RWPE2 (cell line): ENCODE measurements at regions not wholly inside any gene's neighbourhood (a gene's known extent, or its start where the extent isn't known, plus 50 kb on each side); places are given as distances from the start of the nearest gene placed in this dataset.
"Not testable (repeated sequence)": the region's sequence is repeated elsewhere in the genome, so short reads cannot be mapped to it uniquely, and the experiment has no call there.

Experiments used
- ATAC-seq: fragments of 200-7000 bp; cut with Tn5 transposase; 3 replicates; pipeline ENCODE4 v1.9.1; 2021; ENCODE audit warnings: low read depth
- DNase-seq: peaks from one replicate; pipeline ENCODE4 v3.0.0-alpha.2; 2020; ENCODE audit warnings: low spot score
- H3K27ac ChIP-seq: fragments of 450-650 bp; 2 replicates; pipeline ENCODE4 v1.5.1; 2017; ENCODE audit warnings: mild to moderate bottlenecking; ENCODE audit not compliant: poor library complexity, severe bottlenecking
- H3K27me3 ChIP-seq: fragments of 250-450 bp; sonication (Bioruptor Pico); 2 replicates; pipeline ENCODE4 v1.5.1; 2021; ENCODE audit warnings: mild to moderate bottlenecking, moderate library complexity; ENCODE audit not compliant: insufficient read depth, poor library complexity, severe bottlenecking
- H3K36me3 ChIP-seq: fragments of 250-450 bp; sonication (Bioruptor Pico); 2 replicates; pipeline ENCODE4 v1.5.1; 2020; ENCODE audit warnings: low read depth, mild to moderate bottlenecking, moderate library complexity
- H3K4me1 ChIP-seq: fragments of 250-450 bp; sonication (Bioruptor Pico); 2 replicates; pipeline ENCODE4 v1.5.1; 2021; ENCODE audit warnings: mild to moderate bottlenecking, moderate library complexity; ENCODE audit not compliant: insufficient read depth, poor library complexity, severe bottlenecking
- H3K4me3 ChIP-seq: fragments of 250-450 bp; sonication (Bioruptor Pico); 2 replicates; pipeline ENCODE4 v1.5.1; 2021; ENCODE audit warnings: mild to moderate bottlenecking, moderate library complexity; ENCODE audit not compliant: severe bottlenecking
- H3K9me3 ChIP-seq: fragments of 250-450 bp; sonication (Bioruptor Pico); 2 replicates; pipeline ENCODE4 v1.5.1; 2021; ENCODE audit warnings: mild to moderate bottlenecking, moderate library complexity; ENCODE audit not compliant: severe bottlenecking
- CTCF ChIP-seq: fragments of 450-650 bp; IDR thresholded peaks from one replicate; pipeline ENCODE4 v1.5.1; 2017; ENCODE audit warnings: mild to moderate bottlenecking, moderate library complexity; ENCODE audit not compliant: poor library complexity, severe bottlenecking

GRCh38 chr3:3664935-3665334, 134.3 kb upstream of the LRRN1 start:
- DNase-seq, result no peak
- Histone ChIP-seq H3K9me3 (no peaks in the 10 kb centered on the region), H3K4me1 (peaks cover 9% of the 10 kb centered on the region), H3K27me3 (no peaks in the 10 kb centered on the region), H3K36me3 (no peaks in the 10 kb centered on the region), H3K4me3 (no peak overlapping the region), H3K27ac (peak overlapping the region; percentile 66)
- TF ChIP-seq CTCF, result no peak
- peak; percentile 80 for ATAC-seq

GRCh38 chr3:3662610-3663009, 136.6 kb upstream of the LRRN1 start:
- Histone ChIP-seq H3K9me3 (no peaks in the 10 kb centered on the region), H3K4me3 (no peak overlapping the region), H3K27me3 (no peaks in the 10 kb centered on the region), H3K27ac (no peak overlapping the region), H3K36me3 (no peaks in the 10 kb centered on the region), H3K4me1 (peaks cover 9% of the 10 kb centered on the region)
- TF ChIP-seq CTCF, result no peak
- DNase-seq (no peak), ATAC-seq (peak; percentile 66)

GRCh38 chr3:3654916-3655315, 144.3 kb upstream of the LRRN1 start:
- no peak overlapping the region for H3K4me3 ChIP-seq
- H3K4me1 ChIP-seq, result no peaks in the 10 kb centered on the region
- TF ChIP-seq CTCF, result no peak
- DNase-seq (no peak), ATAC-seq (no peak)
- H3K27ac ChIP-seq, result no peak overlapping the region
- H3K36me3 ChIP-seq, result no peaks in the 10 kb centered on the region
- H3K9me3 ChIP-seq, result no peaks in the 10 kb centered on the region
- no peaks in the 10 kb centered on the region for H3K27me3 ChIP-seq

GRCh38 chr3:3648988-3649679, 150.1 kb upstream of the LRRN1 start:
- Histone ChIP-seq H3K27me3 (no peaks in the 10 kb centered on the region), H3K9me3 (peaks cover 3% of the 10 kb centered on the region), H3K36me3 (no peaks in the 10 kb centered on the region), H3K4me1 (no peaks in the 10 kb centered on the region), H3K27ac (no peak overlapping the region), H3K4me3 (no peak overlapping the region)
- no peak for TF ChIP-seq CTCF
- DNase-seq (no peak), ATAC-seq (no peak)

GRCh38 chr3:3646934-3647333, 152.3 kb upstream of the LRRN1 start:
- ATAC-seq (no peak), DNase-seq (no peak)
- H3K9me3 ChIP-seq, result peaks cover 4% of the 10 kb centered on the region
- H3K27ac ChIP-seq, result no peak overlapping the region
- no peak for TF ChIP-seq CTCF
- no peak overlapping the region for H3K4me3 ChIP-seq
- no peaks in the 10 kb centered on the region for H3K27me3 ChIP-seq
- no peaks in the 10 kb centered on the region for H3K36me3 ChIP-seq
- H3K4me1 ChIP-seq, result no peaks in the 10 kb centered on the region

GRCh38 chr3:3646103-3646844, 153.0 kb upstream of the LRRN1 start:
- H3K36me3 ChIP-seq, ATAC-seq: not testable (repeated sequence)

More at GRCh38 chr3:3646103-3646844, 153.0 kb upstream of the LRRN1 start:
- H3K4me3 ChIP-seq, H3K4me1 ChIP-seq, H3K27ac ChIP-seq, H3K9me3 ChIP-seq, H3K27me3 ChIP-seq, DNase-seq: not testable (repeated sequence)
